ENCODE measurements at regions not wholly inside any gene's neighbourhood (a gene's known extent, or its start where the extent isn't known, plus 50 kb on each side); places are given as distances from the start of the nearest gene placed in this dataset.

- no peak overlapping the region for H3K4me3 ChIP-seq
- intact Hi-C loops (cut with DNase I; ENCODE audit: low total_unique reads) = no loop called here
- no peak for TF ChIP-seq POLR2A (IDR thresholded peaks at IDR 0.05)
- TF ChIP-seq, protein P1, sequence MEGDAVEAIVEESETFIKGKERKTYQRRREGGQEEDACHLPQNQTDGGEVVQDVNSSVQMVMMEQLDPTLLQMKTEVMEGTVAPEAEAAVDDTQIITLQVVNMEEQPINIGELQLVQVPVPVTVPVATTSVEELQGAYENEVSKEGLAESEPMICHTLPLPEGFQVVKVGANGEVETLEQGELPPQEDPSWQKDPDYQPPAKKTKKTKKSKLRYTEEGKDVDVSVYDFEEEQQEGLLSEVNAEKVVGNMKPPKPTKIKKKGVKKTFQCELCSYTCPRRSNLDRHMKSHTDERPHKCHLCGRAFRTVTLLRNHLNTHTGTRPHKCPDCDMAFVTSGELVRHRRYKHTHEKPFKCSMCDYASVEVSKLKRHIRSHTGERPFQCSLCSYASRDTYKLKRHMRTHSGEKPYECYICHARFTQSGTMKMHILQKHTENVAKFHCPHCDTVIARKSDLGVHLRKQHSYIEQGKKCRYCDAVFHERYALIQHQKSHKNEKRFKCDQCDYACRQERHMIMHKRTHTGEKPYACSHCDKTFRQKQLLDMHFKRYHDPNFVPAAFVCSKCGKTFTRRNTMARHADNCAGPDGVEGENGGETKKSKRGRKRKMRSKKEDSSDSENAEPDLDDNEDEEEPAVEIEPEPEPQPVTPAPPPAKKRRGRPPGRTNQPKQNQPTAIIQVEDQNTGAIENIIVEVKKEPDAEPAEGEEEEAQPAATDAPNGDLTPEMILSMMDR (IDR thresholded peaks at IDR 0.05) = no peak
- H3K4me1 ChIP-seq = no peaks in the 10 kb centered on the region
- no peaks in the 10 kb centered on the region for H3K9me3 ChIP-seq
- H3K27me3 ChIP-seq = no peaks in the 10 kb centered on the region
- H3K36me3 ChIP-seq = no peaks in the 10 kb centered on the region
- no peak overlapping the region for H3K27ac ChIP-seq
- DNase-seq = no peak
Observed at GRCh38 chr4:157643257-157643656, 422.7 kb downstream of the GRIA2 start.

DNA sequence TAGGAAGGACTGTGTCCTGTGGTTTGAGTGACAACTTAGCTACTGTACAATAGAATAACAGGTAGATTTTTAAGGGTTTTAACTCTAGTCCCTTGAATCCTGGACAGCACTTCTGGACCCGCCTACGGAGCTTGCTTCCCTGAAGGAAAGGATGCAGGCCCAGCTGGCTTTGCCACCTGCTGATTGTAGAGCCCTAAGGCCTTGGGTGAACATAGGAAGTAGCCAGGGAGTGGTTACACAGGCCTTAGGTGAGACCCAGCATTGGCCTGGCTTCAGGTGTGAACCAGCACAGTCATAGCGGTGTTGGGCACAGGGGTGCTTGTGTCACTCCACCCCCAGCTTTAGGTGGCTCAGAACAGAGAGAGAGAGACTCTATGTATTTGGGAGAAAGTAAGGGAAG lies 413.5 kb downstream of the GRIA2 start:
- Histone ChIP-seq H3K4me3 (no peak overlapping the region), H3K27ac (no peak overlapping the region), H3K9me3 (no peaks in the 10 kb centered on the region), H3K27me3 (no peaks in the 10 kb centered on the region), H3K36me3 (no peaks in the 10 kb centered on the region), H3K4me1 (no peaks in the 10 kb centered on the region)
- intact Hi-C loops (cut with DNase I; ENCODE audit: low total_unique reads) = no loop called here
- TF ChIP-seq, protein P1 (IDR thresholded peaks at IDR 0.05) = no peak
- TF ChIP-seq POLR2A (IDR thresholded peaks at IDR 0.05) = no peak
- no peak for DNase-seq

- intact Hi-C loops (cut with DNase I; ENCODE audit: low total_unique reads) = no loop called here
- H3K36me3 ChIP-seq = peaks cover 0 to 3% of the 10 kb centered on the region in 2 donors
- H3K27me3 ChIP-seq = no peaks in the 10 kb centered on the region
- TF ChIP-seq, protein P1 (IDR thresholded peaks at IDR 0.05) = no peak
- TF ChIP-seq POLR2A (IDR thresholded peaks at IDR 0.05) = no peak
- no peak overlapping the region for H3K27ac ChIP-seq
- no peak for DNase-seq
- no peaks in the 10 kb centered on the region for H3K9me3 ChIP-seq
- no peak overlapping the region for H3K4me3 ChIP-seq
- H3K4me1 ChIP-seq = no peaks in the 10 kb centered on the region
Observed at GRCh38 chr4:157616741-157617472, 396.4 kb downstream of the GRIA2 start.

GRCh38 chr4:157607996-157608395 lies 387.5 kb downstream of the GRIA2 start:
- no peak for DNase-seq
- H3K36me3 ChIP-seq = no peaks in the 10 kb centered on the region
- no peaks in the 10 kb centered on the region for H3K27me3 ChIP-seq
- intact Hi-C loops (cut with DNase I; ENCODE audit: low total_unique reads) = no loop called here
- no peak overlapping the region for H3K4me3 ChIP-seq
- TF ChIP-seq, protein P1 (IDR thresholded peaks at IDR 0.05) = no peak
- no peak for TF ChIP-seq POLR2A (IDR thresholded peaks at IDR 0.05)
- no peaks in the 10 kb centered on the region for H3K9me3 ChIP-seq
- H3K4me1 ChIP-seq = no peaks in the 10 kb centered on the region
- no peak overlapping the region for H3K27ac ChIP-seq

DNA sequence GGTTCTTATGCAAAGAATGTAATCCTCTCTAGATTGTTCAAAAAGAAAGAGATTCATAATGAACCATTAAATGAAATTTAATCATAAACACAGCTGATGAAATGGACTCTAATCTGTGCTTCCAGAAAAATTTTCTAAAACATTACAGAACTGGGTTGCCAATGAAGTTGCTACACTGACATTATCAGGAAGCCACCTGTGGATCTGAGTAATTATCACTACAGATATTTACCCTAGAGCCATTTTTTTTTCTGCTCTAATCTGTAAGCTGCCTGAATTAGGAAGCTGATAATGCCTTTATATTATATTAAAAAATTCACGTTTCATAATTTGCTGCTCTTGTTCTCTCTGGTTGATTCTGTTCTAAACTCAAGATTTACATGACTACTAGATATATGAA lies 380.1 kb downstream of the GRIA2 start:
- Histone ChIP-seq H3K27me3 (no peaks in the 10 kb centered on the region), H3K9me3 (no peaks in the 10 kb centered on the region), H3K4me1 (no peaks in the 10 kb centered on the region), H3K27ac (no peak overlapping the region), H3K4me3 (no peak overlapping the region), H3K36me3 (no peaks in the 10 kb centered on the region)
- TF ChIP-seq, protein P1 (IDR thresholded peaks at IDR 0.05) = no peak
- TF ChIP-seq POLR2A (IDR thresholded peaks at IDR 0.05) = no peak
- DNase-seq = no peak
- intact Hi-C loops (cut with DNase I; ENCODE audit: low total_unique reads) = no loop called here

Data from uterus (tissue), 3 donors.